ENCODE measurements at regions not wholly inside any gene's neighbourhood (a gene's known extent, or its start where the extent isn't known, plus 50 kb on each side); places are given as distances from the start of the nearest gene placed in this dataset.

GRCh38 chr10:117936141-117936540 lies 110.6 kb downstream of the RAB11FIP2 start:
- H3K27me3 ChIP-seq (ENCODE audit: control insufficient read depth, insufficient read depth, low read length) = no peaks in the 10 kb centered on the region
- FAIRE-seq (no peak), DNase-seq (no peak)
- no peak overlapping the region for H3K4me3 ChIP-seq (ENCODE audit: low read length in 3 of 3)
- H3K36me3 ChIP-seq (ENCODE audit: control insufficient read depth in 2 of 3, insufficient read depth in 3 of 3, low read length in 3 of 3) = no peaks in the 10 kb centered on the region
- TF ChIP-seq CTCF (IDR thresholded peaks at IDR 0.05; ENCODE audit: borderline replicate concordance, extremely low read depth, insufficient read depth) = no peak
- intact Hi-C loops (cut with DNase I) = no loop called here
- H3K27ac ChIP-seq (ENCODE audit: low read depth in 2 of 2, low read length in 2 of 2) = no peak overlapping the region
- H3K4me1 ChIP-seq (ENCODE audit: control insufficient read depth in 2 of 3, insufficient read depth in 2 of 3, low read depth in 1 of 3, low read length in 3 of 3) = no peaks in the 10 kb centered on the region
- no peak overlapping the region for H3K9ac ChIP-seq (ENCODE audit: low read length in 3 of 3)
- H3K9me3 ChIP-seq (ENCODE audit: control insufficient read depth in 2 of 3, insufficient read depth in 1 of 3, low read length in 3 of 3) = no peaks in the 10 kb centered on the region

GRCh38 chr10:117936566-117936965 lies 110.2 kb downstream of the RAB11FIP2 start:
- H3K9me3 ChIP-seq (ENCODE audit: control insufficient read depth in 2 of 3, insufficient read depth in 1 of 3, low read length in 3 of 3) = no peaks in the 10 kb centered on the region
- no peak overlapping the region for H3K9ac ChIP-seq (ENCODE audit: low read length in 3 of 3)
- no peak overlapping the region for H3K4me3 ChIP-seq (ENCODE audit: low read length in 3 of 3)
- no peaks in the 10 kb centered on the region for H3K4me1 ChIP-seq (ENCODE audit: control insufficient read depth in 2 of 3, insufficient read depth in 2 of 3, low read depth in 1 of 3, low read length in 3 of 3)
- no peak for FAIRE-seq
- no peak for DNase-seq
- no peaks in the 10 kb centered on the region for H3K36me3 ChIP-seq (ENCODE audit: control insufficient read depth in 2 of 3, insufficient read depth in 3 of 3, low read length in 3 of 3)
- H3K27me3 ChIP-seq (ENCODE audit: control insufficient read depth, insufficient read depth, low read length) = no peaks in the 10 kb centered on the region
- intact Hi-C loops (cut with DNase I) = no loop called here
- TF ChIP-seq CTCF (IDR thresholded peaks at IDR 0.05; ENCODE audit: borderline replicate concordance, extremely low read depth, insufficient read depth) = no peak
- no peak overlapping the region for H3K27ac ChIP-seq (ENCODE audit: low read depth in 2 of 2, low read length in 2 of 2)

GRCh38 chr10:117936976-117937375 lies 109.8 kb downstream of the RAB11FIP2 start:
- Histone ChIP-seq H3K27ac (ENCODE audit: low read depth in 2 of 2, low read length in 2 of 2) (no peak overlapping the region), H3K4me3 (ENCODE audit: low read length in 3 of 3) (no peak overlapping the region), H3K36me3 (ENCODE audit: control insufficient read depth in 2 of 3, insufficient read depth in 3 of 3, low read length in 3 of 3) (no peaks in the 10 kb centered on the region), H3K9me3 (ENCODE audit: control insufficient read depth in 2 of 3, insufficient read depth in 1 of 3, low read length in 3 of 3) (no peaks in the 10 kb centered on the region), H3K9ac (ENCODE audit: low read length in 3 of 3) (no peak overlapping the region), H3K4me1 (ENCODE audit: control insufficient read depth in 2 of 3, insufficient read depth in 2 of 3, low read depth in 1 of 3, low read length in 3 of 3) (no peaks in the 10 kb centered on the region), H3K27me3 (ENCODE audit: control insufficient read depth, insufficient read depth, low read length) (no peaks in the 10 kb centered on the region)
- no peak for DNase-seq
- intact Hi-C loops (cut with DNase I) = no loop called here
- FAIRE-seq = no peak
- TF ChIP-seq CTCF (IDR thresholded peaks at IDR 0.05; ENCODE audit: borderline replicate concordance, extremely low read depth, insufficient read depth) = no peak

GRCh38 chr10:117938104-117938503 lies 108.6 kb downstream of the RAB11FIP2 start:
- no peaks in the 10 kb centered on the region for H3K27me3 ChIP-seq (ENCODE audit: control insufficient read depth, insufficient read depth, low read length)
- no peak for TF ChIP-seq CTCF (IDR thresholded peaks at IDR 0.05; ENCODE audit: borderline replicate concordance, extremely low read depth, insufficient read depth)
- H3K4me3 ChIP-seq (ENCODE audit: low read length in 3 of 3) = no peak overlapping the region
- no peaks in the 10 kb centered on the region for H3K9me3 ChIP-seq (ENCODE audit: control insufficient read depth in 2 of 3, insufficient read depth in 1 of 3, low read length in 3 of 3)
- FAIRE-seq = no peak
- H3K27ac ChIP-seq (ENCODE audit: low read depth in 2 of 2, low read length in 2 of 2) = no peak overlapping the region
- H3K9ac ChIP-seq (ENCODE audit: low read length in 3 of 3) = no peak overlapping the region
- intact Hi-C loops (cut with DNase I) = no loop called here
- no peak for DNase-seq
- no peaks in the 10 kb centered on the region for H3K36me3 ChIP-seq (ENCODE audit: control insufficient read depth in 2 of 3, insufficient read depth in 3 of 3, low read length in 3 of 3)
- no peaks in the 10 kb centered on the region for H3K4me1 ChIP-seq (ENCODE audit: control insufficient read depth in 2 of 3, insufficient read depth in 2 of 3, low read depth in 1 of 3, low read length in 3 of 3)
